GM19438 (cell line): ENCODE measurements at regions not wholly inside any gene's neighbourhood (a gene's known extent, or its start where the extent isn't known, plus 50 kb on each side); places are given as distances from the start of the nearest gene placed in this dataset.
"Not testable (repeated sequence)": the region's sequence is repeated elsewhere in the genome, so short reads cannot be mapped to it uniquely, and the experiment has no call there.

ENCODE experiments used
- ATAC-seq: cut with Tn5 transposase; IDR thresholded peaks from one replicate; pipeline ENCODE4 v1.9.1; 2021; ENCODE audit warnings: low read depth; ENCODE audit not compliant: unreplicated experiment

GRCh38 chr6:27854421-27854820, 57.8 kb downstream of the OR2B2 start:
- no peak for ATAC-seq

- ATAC-seq = no peak
Measured at GRCh38 chr6:27851440-27851839, 60.8 kb downstream of the OR2B2 start.

GRCh38 chr6:27849001-27849400, 63.2 kb downstream of the OR2B2 start:
- ATAC-seq = not testable (repeated sequence)

- ATAC-seq = no peak
Measured at GRCh38 chr6:27847706-27848105, 64.5 kb downstream of the OR2B2 start.

- no peak for ATAC-seq
Measured at GRCh38 chr6:27840572-27840971, 71.6 kb downstream of the OR2B2 start.

GRCh38 chr6:27839626-27840475, 72.3 kb downstream of the OR2B2 start:
- no peak for ATAC-seq

GRCh38 chr6:27838945-27839625, 73.1 kb downstream of the OR2B2 start:
- ATAC-seq = no peak

- ATAC-seq = peak; percentile 64
Measured at GRCh38 chr6:27838058-27838944, 73.9 kb downstream of the OR2B2 start.

GRCh38 chr6:27837625-27838057, 74.6 kb downstream of the OR2B2 start:
- no peak for ATAC-seq

GRCh38 chr6:27836783-27837624, 75.2 kb downstream of the OR2B2 start:
- no peak for ATAC-seq

GRCh38 chr6:27836141-27836782, 75.9 kb downstream of the OR2B2 start:
- no peak for ATAC-seq

- ATAC-seq = no peak
Measured at GRCh38 chr6:27834879-27835549, 77.2 kb downstream of the OR2B2 start.

GRCh38 chr6:27834384-27834783, 77.8 kb downstream of the OR2B2 start:
- no peak for ATAC-seq

GRCh38 chr6:27831434-27832081, 80.6 kb downstream of the OR2B2 start:
- ATAC-seq = peak; percentile 83

- ATAC-seq = peak; percentile 63
Measured at GRCh38 chr6:27830600-27831433, 81.4 kb downstream of the OR2B2 start.

- ATAC-seq = no peak
Measured at GRCh38 chr6:27830212-27830599, 82.0 kb downstream of the OR2B2 start.

GRCh38 chr6:27829453-27830211, 82.6 kb downstream of the OR2B2 start:
- no peak for ATAC-seq
